Glomerular visceral epithelial cell (primary cell): ENCODE measurements at regions not wholly inside any gene's neighbourhood (a gene's known extent, or its start where the extent isn't known, plus 50 kb on each side); places are given as distances from the start of the nearest gene placed in this dataset.

Source experiments
- DNase-seq: peaks from one replicate; pipeline ENCODE4 v3.0.0-alpha.2; 2016; ENCODE audit errors: extremely low spot score

DNA sequence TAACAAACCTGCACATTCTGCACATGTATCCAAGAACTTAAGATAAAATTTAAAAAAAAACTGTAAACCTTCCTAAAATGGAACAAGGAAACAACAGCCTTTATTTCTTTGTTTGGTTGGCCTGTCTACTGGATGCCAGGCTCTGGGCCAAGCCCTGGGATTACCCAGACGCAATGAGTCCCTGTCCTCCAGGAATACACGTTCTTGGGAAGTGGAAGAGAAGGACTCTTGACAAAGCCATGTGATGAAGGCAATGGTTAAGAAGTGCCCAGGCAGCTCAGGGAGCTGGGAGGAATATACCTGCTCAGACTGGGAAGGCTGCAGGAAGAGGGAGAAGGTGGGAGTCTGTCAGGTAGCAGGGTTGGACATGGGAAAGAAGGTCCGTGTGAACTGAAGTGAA is 115.4 kb downstream of the AXIN2 start:
- DNase-seq: no peak

DNA sequence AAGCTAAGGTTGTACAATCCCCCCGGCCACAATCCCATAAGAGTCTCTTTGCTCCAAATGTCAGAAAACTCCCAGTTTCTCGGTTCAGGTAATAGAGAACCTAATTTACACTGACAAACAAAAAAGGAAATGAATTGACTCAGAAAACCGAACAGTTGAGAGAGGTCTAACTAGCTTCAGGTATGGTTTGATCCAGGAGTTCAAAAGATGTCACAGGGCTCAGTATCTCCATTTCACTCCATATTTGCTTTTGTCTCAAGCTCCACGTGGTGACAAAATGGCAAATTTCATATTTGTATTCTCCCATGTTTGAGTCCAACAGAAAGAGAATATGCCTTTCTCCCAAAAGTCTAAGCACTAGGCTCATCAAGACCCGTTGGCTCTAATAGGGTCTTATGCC is 117.4 kb downstream of the AXIN2 start:
- DNase-seq: no peak

DNA sequence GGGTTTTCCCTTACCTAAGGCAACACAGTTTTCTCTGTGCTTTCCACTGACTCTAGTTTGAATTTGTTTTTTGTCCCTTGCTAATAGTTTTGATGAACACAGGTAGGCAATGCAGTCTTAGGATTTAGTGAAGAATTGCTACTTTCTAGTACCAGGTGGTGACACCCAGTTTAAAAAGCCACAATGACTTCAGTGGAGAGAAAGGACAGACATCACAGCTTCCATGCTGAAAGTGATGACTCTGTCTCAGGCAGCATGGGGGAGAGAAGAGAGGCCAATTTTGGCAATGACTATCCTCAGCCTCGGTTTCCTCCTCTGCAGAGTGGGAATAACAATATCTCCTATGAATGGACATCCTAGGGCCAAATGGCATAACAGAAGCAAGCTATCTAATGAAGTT is 118.8 kb downstream of the AXIN2 start:
- DNase-seq: no peak

DNA sequence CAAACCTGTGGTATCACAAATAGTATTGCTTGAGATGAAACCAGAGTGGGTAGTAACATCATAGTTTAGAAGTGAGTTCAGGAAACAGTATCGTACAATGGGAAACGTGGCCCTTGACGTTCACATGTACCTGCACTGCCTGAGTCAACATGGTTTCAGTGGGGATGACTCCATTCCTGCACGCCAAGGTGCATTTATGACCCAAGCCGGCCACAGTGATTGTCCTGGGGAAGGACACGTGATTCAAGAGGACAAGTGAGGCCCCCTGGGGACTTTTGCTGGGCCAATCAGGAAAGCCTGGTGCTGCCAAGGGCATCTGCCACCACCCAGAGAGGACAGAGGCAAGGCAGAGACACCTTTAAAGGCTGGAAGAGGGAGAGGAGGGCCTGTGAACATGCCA is 119.2 kb downstream of the AXIN2 start:
- no peak for DNase-seq

DNA sequence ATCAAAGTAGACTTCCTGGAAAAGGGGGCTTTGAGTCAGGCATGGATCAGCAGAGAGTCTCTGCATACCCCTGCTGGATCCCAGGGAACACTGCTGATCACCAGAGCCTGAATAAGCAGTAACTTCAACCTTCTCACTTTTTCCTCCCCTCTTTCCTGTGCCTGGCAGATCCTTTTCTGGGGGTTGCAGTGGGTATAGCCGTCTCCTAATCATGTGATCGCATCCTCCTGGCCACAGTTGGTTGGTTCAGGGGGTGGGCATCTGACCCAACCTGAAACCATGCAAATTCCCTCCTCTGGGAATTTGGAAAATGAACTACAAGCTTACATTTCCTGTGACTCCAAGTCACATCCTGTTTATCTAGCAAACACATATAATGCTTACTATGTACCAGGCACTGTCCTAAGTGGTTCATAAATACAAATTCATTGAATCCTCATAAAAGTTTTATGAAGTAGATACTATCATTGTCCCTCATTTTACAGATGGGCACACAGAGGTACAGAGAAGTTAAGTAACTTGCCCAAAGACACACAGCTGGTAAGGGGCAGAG is 120.3 kb downstream of the AXIN2 start:
- DNase-seq: no peak

DNA sequence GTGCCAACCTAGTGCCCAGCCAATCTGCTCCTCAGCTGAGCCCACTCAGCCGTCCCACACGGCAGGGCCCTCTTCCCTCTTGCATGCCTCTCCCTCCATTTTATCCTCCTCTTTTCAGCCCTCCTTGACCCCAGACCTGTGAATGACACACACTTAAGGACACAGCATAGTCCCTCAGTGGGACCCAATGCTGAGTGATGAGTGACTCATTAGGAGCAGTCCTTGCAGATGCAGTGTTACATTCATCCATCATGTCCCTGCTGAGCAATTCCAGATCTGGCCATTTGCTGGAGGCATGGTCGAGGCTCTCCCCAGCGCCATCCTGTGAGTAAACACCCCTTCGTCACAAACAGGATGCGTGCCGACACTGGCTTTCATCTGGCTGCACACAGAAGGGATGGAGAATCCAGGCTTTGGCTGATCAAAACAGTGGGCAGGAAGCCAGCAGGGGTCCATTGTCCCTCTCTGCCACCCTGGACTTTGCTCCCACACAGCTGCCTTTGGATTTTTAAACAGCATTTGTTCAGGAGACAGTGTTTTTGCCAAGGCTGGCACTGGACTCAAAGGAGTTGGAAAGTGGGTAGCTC is 122.6 kb downstream of the AXIN2 start:
- DNase-seq: no peak

DNA sequence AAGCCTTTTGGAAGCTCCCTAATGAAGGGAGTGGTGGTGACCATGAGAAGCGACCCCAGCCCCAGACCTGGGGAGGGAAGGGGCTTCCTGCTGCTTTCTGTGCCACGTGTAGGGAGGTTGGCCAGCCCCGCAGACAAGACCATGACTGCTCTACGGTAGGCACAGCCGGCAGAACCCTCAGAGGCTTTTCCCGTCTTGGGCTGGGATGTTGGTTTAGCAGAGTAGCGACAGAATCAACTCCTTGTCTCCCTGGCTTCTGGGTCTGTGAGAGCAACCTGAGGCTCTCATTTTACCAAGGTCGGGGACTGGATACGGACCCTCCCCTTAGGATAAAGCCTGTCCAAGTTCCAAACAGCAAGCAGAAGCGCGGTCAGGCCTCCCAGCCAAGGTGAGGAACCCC is 123.3 kb downstream of the AXIN2 start:
- no peak for DNase-seq

DNA sequence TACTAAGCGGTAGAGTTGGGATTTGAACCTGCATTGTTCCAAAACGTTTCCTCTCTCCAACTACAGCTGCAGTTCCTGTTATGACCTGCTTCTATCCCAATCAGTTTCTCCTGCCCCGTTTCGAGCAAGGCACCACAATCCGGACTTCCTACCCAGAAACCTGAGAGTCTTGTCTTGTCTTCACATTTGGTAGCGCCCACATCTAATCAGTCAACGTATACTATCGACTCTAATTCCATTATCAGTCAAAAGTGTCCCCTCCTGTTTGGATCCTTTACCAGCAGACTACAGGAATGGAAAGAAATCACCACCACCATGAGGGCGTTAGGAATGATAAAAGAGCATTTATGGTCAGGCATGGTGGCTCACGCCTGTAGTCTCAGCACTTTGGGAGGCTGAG is 124.6 kb downstream of the AXIN2 start:
- no peak for DNase-seq

DNA sequence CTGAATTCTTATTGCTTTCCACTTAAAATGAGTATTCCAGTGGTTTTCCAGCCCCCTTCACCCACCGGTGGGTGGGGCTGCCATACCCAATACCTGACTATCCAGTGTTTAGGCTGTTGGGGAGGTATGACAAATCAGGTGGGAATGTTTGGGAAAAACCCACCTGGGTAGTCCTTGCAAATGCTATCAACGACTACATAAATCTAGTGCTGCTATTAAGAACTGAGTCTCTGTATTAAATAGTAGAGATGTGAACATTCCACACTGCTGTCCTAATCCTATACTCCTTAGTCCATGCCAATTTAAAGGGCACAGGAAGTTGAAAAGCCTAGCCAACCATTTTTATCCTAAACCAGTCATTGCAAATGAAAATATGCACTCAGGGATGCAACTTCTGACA is 126.6 kb downstream of the AXIN2 start:
- DNase-seq: no peak

DNA sequence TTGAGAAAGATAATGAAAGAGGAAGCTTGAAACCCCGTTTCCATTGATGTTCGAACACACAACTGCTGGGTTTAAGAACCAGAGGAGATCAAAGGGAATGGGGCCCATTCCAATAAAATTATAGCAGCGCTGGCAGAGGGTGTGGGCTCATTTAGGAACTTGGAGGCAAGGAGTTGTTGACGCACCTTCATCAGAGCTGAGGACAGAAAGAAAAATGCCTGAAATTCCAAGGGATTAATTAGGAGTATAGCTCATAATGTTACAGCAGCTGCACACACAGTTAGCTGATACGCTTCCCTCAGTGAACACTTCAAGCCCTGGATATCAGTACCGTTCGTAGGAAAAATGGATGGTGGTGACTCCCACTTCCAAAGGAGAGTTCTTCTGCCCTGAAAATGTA is 127.2 kb downstream of the AXIN2 start:
- DNase-seq: no peak

DNA sequence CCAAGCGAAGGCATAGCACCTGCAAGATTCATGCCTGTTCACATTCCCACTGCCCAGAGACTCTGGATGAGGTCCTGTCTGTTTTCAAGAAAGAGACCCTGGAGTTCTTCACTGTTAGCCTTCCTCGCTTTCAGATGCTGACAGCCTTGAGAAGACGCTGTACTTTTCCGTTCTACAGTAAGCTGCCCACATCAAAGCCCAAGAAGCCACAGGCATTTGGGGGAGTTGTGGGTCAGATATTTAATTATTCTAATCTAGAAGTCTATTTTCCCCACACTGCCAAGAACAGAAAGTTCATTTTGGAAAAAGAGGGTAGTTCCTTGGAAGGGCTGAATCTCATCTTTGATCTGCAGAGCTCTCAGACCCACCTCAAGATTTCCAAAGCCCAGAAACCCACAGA is 127.9 kb downstream of the AXIN2 start:
- DNase-seq: no peak

DNA sequence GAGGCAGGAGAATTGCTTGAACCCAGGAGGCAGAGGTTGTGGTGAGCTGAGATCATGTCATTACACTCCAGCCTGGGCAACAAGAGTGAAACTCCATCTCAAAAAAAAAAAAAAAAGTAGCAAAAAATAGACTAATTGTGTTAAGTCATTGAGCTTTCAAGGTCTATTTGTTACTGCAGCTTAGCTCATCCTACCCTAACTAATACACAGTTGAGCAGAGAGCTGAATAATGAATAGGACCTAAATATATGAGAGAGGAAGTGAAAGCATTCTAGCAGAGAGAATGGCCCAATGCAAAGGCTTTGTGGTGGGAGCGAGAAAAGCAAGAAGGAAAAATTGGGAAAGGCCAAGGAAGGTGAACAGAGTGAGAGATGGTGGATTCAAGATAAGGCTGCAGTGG is 128.3 kb downstream of the AXIN2 start:
- no peak for DNase-seq

DNA sequence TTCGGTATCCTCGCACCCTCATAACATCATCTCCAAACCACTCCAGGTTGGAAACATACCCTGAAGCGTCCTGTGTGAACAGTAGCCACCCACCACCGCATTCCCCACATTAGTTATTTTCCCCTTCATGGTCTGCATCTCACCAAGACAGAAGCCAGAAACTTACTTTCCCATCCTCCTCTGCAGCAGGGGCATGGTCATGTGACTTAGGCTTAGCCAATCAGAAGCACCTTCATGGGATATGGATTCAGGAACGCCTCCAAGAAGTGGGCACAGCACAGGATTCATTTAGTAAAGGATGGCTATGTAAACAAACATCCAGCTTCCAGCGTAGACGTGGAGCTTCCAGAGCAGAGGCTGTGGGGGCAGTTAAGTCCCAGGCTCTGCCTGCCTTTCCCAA is 130.3 kb downstream of the AXIN2 start:
- no peak for DNase-seq

DNA sequence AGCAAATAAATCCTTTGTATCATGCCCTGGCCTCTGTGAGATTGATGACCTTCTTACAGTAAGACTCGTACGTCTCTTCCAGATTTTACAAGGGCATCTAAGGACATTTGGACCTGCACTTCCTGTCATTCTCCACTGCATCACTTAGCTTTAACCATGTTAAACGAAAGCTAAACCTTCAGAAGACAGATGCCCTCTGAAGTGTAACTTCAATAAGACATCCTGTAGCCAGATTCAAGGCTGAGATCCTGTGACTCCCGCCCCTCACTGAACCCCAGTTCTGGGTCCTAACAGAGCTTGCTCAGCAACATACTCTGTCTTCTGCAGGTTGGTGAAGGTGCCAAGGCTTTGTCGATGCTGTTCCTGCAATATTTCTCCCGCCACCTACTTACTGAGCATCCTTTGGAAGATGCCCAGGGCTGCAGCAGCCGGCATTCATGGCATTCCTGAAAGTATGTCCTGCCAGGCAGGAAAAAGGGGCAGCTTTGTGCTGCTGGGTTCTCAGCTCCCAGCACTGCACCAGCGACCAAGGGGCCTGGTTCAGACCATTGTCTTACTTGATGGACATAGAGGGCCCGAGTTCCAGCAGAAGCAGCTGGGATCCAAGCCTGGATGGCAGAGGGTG is 131.1 kb downstream of the AXIN2 start:
- DNase-seq: no peak

DNA sequence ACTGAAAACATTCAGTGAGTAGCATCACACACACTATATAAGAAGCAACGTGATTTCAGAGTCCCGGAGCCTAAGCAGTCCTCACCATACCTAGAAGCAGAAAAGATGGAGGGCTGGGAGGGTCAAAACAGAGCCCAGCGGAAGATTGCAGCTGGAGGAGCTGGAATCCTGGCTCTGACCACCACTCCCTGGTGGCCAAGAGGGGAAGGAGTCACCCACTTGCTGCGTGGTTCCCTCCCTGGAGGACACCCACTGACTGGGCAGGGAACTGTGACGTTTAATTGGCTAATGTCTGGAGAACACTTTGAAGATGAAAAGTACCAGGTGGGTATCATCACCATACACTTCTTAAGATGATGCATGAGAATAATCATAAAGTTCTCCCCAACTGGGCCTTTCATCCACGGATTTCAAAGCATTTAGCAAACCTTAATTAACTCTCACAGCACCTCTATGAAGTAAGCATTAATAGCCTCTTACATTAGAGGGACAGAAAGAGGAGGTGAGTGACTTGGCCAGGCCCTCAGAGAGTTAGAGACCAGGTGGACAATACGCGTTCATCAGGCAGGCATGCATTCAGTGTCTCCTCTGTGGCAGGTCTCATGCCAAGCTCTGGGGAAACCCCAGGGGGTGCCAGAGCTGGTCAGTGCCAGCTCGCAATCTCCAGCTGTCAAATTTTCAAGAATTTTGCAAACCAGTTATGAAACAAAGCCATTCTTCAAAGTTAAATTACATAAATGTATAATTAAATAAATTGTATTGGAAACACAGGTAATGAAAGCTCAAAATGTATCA is 137.9 kb downstream of the AXIN2 start:
- no peak for DNase-seq

DNA sequence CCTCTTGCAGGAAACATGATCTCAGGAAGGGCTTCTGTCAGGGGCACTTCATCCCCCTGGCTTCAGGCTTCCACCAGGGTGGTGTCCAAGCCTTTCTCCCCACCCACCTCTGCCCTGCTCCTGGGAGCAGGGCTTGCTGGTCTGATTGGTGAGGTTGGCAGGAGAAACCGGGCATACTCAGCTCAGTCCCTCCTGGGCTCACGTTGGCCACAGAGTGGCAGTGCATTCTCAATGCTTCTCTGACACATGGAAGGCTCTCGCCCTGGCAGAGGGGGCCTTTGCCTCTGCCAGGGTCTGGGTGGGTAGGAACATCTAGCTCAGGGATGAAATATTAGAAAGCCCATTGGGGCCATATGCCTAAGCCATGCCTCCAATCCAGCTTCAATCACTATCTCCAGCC is 142.8 kb downstream of the AXIN2 start:
- no peak for DNase-seq

DNA sequence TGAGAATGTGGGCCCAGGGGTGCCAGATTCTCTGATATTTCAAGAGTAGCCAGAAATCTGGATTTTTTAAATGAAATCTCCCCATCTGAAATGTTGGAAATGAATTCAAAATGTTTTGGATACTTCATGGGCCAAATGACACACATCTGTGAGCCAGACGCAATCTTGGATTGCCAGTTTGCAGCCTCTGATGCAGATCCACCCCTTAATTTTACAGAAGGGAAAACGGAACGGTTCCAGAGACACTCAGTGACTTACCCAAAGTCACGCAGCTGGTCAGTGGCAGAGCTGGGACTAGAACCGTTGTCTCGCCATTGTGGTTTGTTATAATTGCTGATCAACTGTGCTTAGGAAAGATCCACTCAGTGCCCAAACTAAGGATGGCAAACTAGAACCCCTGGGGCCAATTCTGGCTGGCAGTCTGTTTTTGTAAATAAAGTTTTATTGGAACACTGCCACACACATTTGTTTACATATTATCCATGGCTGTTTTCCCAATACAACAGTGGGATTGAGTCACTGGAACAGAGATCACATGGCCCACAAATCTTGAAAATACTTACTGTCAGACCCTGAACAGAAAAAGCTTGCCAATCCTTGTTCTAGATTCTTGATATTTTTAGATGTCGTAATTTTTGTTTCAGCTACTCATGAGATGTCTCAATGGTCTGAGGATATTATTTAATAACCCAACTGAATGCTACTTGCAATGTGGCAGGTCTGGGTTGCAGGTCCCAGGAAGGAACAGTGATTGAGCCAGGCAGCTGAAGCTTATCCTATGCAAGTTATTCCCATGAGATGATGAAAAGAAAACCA is 143.8 kb downstream of the AXIN2 start:
- no peak for DNase-seq

DNA sequence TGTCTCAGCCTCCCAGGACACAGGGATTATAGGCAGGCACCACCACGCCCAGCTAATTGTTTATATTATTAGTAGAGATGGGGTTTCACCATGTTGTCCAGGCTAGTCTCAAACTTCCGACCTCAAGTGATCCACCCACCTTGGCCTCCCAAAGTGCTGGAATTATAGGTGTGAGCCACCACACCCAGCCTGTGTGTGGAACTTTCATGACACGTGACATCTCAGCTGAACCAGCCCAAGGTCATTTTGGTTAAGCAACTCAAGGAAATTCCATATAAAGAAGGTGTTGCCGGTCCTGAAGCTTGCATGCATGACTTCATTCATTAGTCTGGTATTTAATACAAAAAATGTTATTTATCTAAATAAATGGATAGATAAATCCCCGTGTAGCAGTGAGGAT is 145.5 kb downstream of the AXIN2 start:
- no peak for DNase-seq

DNA sequence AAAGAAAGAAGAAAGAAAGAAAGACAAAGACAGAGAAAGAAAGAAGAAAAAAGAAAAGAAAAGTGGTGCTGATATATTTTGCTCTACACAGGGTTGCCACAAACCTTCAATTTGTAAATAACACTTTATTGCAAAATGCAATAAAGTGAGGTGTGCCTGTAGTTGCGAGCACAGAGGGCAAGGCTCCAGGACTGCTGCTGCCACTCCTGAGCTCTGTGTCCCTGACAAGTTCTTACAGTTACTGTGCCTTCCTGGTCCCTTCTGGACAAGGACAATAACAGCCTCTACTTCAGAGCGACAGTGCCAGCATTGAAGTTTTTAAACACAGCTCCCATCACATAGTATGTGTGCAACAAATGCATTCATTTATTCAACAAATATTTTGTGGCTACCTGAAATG is 148.1 kb downstream of the AXIN2 start:
- DNase-seq: no peak

DNA sequence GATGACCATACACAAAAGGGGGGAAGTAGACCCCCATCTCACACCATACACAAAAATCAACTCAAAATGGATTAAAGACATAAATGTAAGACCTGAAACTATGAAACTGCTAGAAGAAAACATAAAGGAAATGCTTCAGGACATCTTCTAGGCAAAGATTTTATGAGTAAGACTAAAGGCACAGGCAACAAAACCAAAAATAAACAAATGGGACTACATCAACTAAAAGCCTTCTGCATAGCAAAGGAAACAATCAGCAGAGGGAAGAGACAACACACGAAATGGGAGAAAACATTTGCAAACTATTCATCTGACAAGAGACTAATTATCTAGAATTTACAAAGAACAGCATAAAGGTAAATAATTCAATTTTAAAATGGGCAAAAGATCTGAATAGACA is 152.1 kb downstream of the AXIN2 start:
- no peak for DNase-seq

DNA sequence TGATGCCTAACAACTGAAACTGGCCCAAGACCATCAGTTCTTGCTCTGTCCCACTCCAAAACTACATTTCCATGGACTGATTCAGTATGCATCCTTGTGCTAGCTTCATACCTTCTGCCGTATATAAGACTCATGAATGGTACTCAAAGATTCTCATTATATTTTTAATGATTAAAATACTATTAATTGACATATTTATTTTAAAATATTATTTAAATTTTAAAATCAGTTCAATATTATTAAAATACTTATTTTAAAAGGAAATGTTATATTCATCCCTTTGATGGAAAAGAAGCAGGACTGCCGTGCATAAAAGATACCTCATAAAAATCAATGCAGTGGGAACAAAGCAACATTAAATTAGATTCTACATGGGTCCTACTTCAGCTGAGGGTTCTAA is 153.4 kb downstream of the AXIN2 start:
- no peak for DNase-seq

DNA sequence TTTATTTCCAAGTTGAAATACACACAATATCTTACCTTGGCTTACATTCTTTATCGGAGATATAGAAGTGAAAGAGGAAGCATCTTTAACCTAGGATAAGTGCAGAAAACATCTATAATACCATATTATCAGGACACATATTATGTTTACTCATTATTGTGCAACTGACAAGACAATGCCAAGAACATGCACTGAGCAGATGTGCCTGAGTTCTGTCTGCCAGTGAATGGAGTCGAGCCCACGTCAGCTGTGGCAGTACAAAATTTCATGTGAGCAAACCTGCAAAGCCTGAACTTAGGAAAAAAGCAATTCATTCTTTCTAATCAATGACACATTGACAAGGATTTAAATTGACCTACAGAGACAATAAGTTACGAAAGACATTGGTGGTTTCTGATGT is 154.4 kb downstream of the AXIN2 start:
- DNase-seq: no peak
